ENCODE measurements at regions not wholly inside any gene's neighbourhood (a gene's known extent, or its start where the extent isn't known, plus 50 kb on each side); places are given as distances from the start of the nearest gene placed in this dataset.
"Not testable (repeated sequence)": the region's sequence is repeated elsewhere in the genome, so short reads cannot be mapped to it uniquely, and the experiment has no call there.

GRCh38 chr7:93027044-93027443 is 90.7 kb downstream of the SAMD9 start:
- no peaks in the 10 kb centered on the region for H3K4me1 ChIP-seq
- peaks cover 0 to 6% (median 0%) of the 10 kb centered on the region in 3 donors for H3K9me3 ChIP-seq
- H3K36me3 ChIP-seq: no peaks in the 10 kb centered on the region
- H3K27ac ChIP-seq: no peak overlapping the region
- ATAC-seq: no peak
- WGBS, 2 donors (ENCODE audit: low coverage in 1 of 2): 62 to 65% methylated on average over 3 to 5 of the region's 5 CpGs
- TF ChIP-seq POLR2A (IDR thresholded peaks at IDR 0.05) (no peak), CTCF (IDR thresholded peaks at IDR 0.05) (no peak), EP300 (IDR thresholded peaks at IDR 0.05) (no peak), POLR2AphosphoS5 (IDR thresholded peaks at IDR 0.05) (no peak)
- no peaks in the 10 kb centered on the region for H3K27me3 ChIP-seq
- H3K4me3 ChIP-seq: no peak overlapping the region

- TF ChIP-seq EP300 (IDR thresholded peaks at IDR 0.05) (no peak), POLR2A (IDR thresholded peaks at IDR 0.05) (no peak), POLR2AphosphoS5 (IDR thresholded peaks at IDR 0.05) (no peak)
- no peak for ATAC-seq
These were observed 91.4 kb downstream of the SAMD9 start for GRCh38 chr7:93026425-93026824.

GRCh38 chr7:93025389-93025788 is 92.4 kb downstream of the SAMD9 start:
- Histone ChIP-seq H3K27me3 (no peaks in the 10 kb centered on the region), H3K4me1 (no peaks in the 10 kb centered on the region), H3K9me3 (no peaks in the 10 kb centered on the region), H3K4me3 (no peak overlapping the region), H3K36me3 (no peaks in the 10 kb centered on the region), H3K27ac (no peak overlapping the region)
- 80 to 100% methylated on average over 2 of the region's 2 CpGs for WGBS, 2 donors (ENCODE audit: low coverage in 1 of 2)
- ATAC-seq: no peak
- TF ChIP-seq POLR2A (IDR thresholded peaks at IDR 0.05) (no peak), EP300 (IDR thresholded peaks at IDR 0.05) (no peak), POLR2AphosphoS5 (IDR thresholded peaks at IDR 0.05) (no peak), CTCF (IDR thresholded peaks at IDR 0.05) (no peak)

More at GRCh38 chr7:93026425-93026824, 91.4 kb downstream of the SAMD9 start:
- 71% methylated on average over 3 of the region's 3 CpGs; no CpG with 5 or more reads in 1 of the 2 donors for WGBS, 2 donors (ENCODE audit: low coverage in 1 of 2)
- H3K27me3 ChIP-seq: no peaks in the 10 kb centered on the region
- no peak overlapping the region for H3K4me3 ChIP-seq
- peaks cover 0 to under 1% (median 0%) of the 10 kb centered on the region in 3 donors for H3K9me3 ChIP-seq
- H3K27ac ChIP-seq: no peak overlapping the region
- H3K4me1 ChIP-seq: no peaks in the 10 kb centered on the region
- no peaks in the 10 kb centered on the region for H3K36me3 ChIP-seq

GRCh38 chr7:93022931-93023478 is 94.8 kb downstream of the SAMD9 start:
- H3K27me3 ChIP-seq, ATAC-seq, H3K4me3 ChIP-seq: not testable (repeated sequence)

GRCh38 chr7:93021748-93022147 is 96.0 kb downstream of the SAMD9 start:
- no peak overlapping the region for H3K4me3 ChIP-seq
- H3K9me3 ChIP-seq: no peaks in the 10 kb centered on the region
- 93 to 94% methylated on average over 2 of the region's 2 CpGs for WGBS, 2 donors (ENCODE audit: low coverage in 1 of 2)
- H3K27ac ChIP-seq: no peak overlapping the region
- ATAC-seq: no peak
- no peaks in the 10 kb centered on the region for H3K27me3 ChIP-seq
- TF ChIP-seq EP300 (IDR thresholded peaks at IDR 0.05): no peak
- TF ChIP-seq POLR2A (IDR thresholded peaks at IDR 0.05): no peak
- TF ChIP-seq CTCF (IDR thresholded peaks at IDR 0.05): no peak
- H3K36me3 ChIP-seq: no peaks in the 10 kb centered on the region
- no peaks in the 10 kb centered on the region for H3K4me1 ChIP-seq

More at GRCh38 chr7:93022931-93023478, 94.8 kb downstream of the SAMD9 start:
- H3K4me1 ChIP-seq, H3K27ac ChIP-seq, H3K9me3 ChIP-seq, H3K36me3 ChIP-seq: not testable (repeated sequence)
- WGBS, 2 donors (ENCODE audit: low coverage in 1 of 2): 92 to 96% methylated on average over 2 to 6 of the region's 6 CpGs

- ATAC-seq: no peak
- TF ChIP-seq POLR2A (IDR thresholded peaks at IDR 0.05): no peak
- no peak for TF ChIP-seq EP300 (IDR thresholded peaks at IDR 0.05)
- TF ChIP-seq POLR2AphosphoS5 (IDR thresholded peaks at IDR 0.05): no peak
- TF ChIP-seq CTCF (IDR thresholded peaks at IDR 0.05): no peak
- H3K27me3 ChIP-seq: no peaks in the 10 kb centered on the region
- peaks cover 0 to 6% (median 4%) of the 10 kb centered on the region in 3 donors for H3K4me1 ChIP-seq
- H3K27ac ChIP-seq: no peak overlapping the region
- no peak overlapping the region for H3K4me3 ChIP-seq
- H3K9me3 ChIP-seq: no peaks in the 10 kb centered on the region
- WGBS, 2 donors (ENCODE audit: low coverage in 1 of 2): 86 to 100% methylated on average over 2 of the region's 2 CpGs
- no peaks in the 10 kb centered on the region for H3K36me3 ChIP-seq
These were observed 99.1 kb downstream of the SAMD9 start for GRCh38 chr7:93018716-93019115.
